ENCODE measurements at regions not wholly inside any gene's neighbourhood (a gene's known extent, or its start where the extent isn't known, plus 50 kb on each side); places are given as distances from the start of the nearest gene placed in this dataset.

DNA sequence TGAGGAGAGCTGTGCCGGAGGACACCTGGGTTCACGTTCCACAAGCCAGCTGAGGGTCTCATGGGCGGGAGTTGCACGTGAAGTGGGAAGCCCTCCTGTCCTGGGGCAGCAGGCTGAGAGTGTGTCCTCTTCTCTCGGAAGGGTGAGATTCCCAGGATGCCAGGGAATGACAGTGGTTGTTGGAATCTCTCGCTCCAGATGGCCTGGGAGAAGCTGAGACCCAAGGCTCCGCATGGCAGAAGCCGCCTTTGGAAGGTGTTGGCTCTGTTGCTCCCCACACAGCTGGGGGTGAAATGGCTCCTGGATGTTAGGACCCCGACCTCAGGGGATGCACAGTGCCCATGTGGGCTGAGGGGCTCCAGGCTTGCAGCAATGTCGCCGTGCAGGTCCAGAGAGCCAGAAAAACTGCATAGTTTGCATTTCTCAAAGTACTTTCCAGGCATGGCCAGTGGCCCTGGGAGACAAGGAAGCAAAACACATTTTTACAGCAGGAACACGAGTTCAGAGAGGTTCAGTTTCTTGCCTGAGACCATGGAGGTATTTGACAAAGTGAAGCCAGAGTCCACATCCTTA is 153.4 kb downstream of the TMEM18 start:
- TF ChIP-seq, protein P1, sequence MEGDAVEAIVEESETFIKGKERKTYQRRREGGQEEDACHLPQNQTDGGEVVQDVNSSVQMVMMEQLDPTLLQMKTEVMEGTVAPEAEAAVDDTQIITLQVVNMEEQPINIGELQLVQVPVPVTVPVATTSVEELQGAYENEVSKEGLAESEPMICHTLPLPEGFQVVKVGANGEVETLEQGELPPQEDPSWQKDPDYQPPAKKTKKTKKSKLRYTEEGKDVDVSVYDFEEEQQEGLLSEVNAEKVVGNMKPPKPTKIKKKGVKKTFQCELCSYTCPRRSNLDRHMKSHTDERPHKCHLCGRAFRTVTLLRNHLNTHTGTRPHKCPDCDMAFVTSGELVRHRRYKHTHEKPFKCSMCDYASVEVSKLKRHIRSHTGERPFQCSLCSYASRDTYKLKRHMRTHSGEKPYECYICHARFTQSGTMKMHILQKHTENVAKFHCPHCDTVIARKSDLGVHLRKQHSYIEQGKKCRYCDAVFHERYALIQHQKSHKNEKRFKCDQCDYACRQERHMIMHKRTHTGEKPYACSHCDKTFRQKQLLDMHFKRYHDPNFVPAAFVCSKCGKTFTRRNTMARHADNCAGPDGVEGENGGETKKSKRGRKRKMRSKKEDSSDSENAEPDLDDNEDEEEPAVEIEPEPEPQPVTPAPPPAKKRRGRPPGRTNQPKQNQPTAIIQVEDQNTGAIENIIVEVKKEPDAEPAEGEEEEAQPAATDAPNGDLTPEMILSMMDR (conservative IDR thresholded peaks at IDR 0.05; ENCODE audit: low read depth, low read length) = no peak
- Histone ChIP-seq H3K79me2 (ENCODE audit: insufficient read depth, low read depth) (no peaks in the 10 kb centered on the region), H4K20me1 (ENCODE audit: insufficient read depth) (no peaks in the 10 kb centered on the region), H3K27ac (no peak overlapping the region), H3K9ac (no peak overlapping the region), H3K4me3 (IDR thresholded peaks at IDR 0.05; ENCODE audit: insufficient read depth, low read depth, low read length) (no peak overlapping the region), H3K27me3 (ENCODE audit: insufficient read depth, low read depth) (no peaks in the 10 kb centered on the region), H3K4me1 (ENCODE audit: low read depth, poor library complexity, severe bottlenecking) (no peaks in the 10 kb centered on the region), H3K4me2 (no peak overlapping the region), H3K36me3 (ENCODE audit: insufficient read depth) (no peaks in the 10 kb centered on the region), H2AFZ (ENCODE audit: low read depth) (no peak overlapping the region)

DNA sequence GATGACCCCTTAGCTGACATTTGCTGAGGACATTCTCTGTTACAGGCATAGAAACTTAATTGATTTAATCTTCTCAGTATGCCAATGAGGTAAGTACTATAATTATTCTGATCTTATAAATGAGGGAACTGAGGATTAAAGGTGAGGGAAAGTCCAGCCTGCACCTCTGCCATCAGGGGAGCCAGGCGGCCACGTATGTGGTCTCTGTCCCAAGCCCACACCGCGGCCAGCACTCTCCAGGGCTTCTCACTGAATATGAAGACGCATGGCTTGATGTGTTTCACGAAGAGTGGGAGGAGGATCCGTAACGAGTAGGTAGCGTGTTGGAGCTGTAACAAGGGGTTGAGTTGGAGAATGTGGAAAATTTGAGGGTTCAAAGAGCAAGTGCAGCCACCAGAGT is 154.4 kb downstream of the TMEM18 start:
- H3K4me3 ChIP-seq (IDR thresholded peaks at IDR 0.05; ENCODE audit: insufficient read depth, low read depth, low read length) = no peak overlapping the region
- H3K27me3 ChIP-seq (ENCODE audit: insufficient read depth, low read depth) = no peaks in the 10 kb centered on the region

DNA sequence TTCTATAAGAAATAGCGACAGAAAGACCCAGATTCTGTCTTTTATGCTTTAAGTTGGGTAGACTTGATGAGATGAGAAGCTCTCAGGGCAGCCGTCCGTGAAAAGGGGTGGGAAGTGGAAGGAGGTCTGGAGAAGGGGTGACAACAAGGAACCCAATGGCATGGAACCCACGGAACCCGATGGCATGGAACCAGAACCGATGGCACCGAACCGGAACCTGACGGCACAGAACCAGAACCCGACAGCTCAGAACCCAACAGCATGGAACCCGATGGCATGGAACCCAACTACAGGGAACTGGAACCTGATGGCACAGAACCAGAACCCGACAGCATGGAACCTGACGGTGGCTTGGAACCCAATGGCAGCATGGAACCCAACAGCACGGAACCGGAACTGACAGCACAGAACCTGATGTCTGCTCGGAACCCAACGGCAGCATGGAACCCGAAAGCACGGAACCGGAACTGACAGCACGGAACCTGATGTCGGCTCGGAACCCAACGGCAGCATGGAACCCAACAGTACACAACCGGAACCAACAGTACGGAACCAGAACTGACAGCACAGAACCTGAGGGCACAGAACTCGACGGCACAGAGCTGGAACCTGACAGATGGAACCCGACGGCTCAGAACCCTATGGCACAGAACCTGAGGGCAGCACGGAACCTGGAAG is 155.2 kb downstream of the TMEM18 start:
- Histone ChIP-seq H3K9ac (no peak overlapping the region), H3K4me1 (ENCODE audit: low read depth, poor library complexity, severe bottlenecking) (no peaks in the 10 kb centered on the region), H3K36me3 (ENCODE audit: insufficient read depth) (no peaks in the 10 kb centered on the region), H3K4me3 (IDR thresholded peaks at IDR 0.05; ENCODE audit: insufficient read depth, low read depth, low read length) (no peak overlapping the region), H4K20me1 (ENCODE audit: insufficient read depth) (no peaks in the 10 kb centered on the region), H2AFZ (ENCODE audit: low read depth) (no peak overlapping the region), H3K27me3 (ENCODE audit: insufficient read depth, low read depth) (no peaks in the 10 kb centered on the region), H3K27ac (no peak overlapping the region), H3K79me2 (ENCODE audit: insufficient read depth, low read depth) (no peaks in the 10 kb centered on the region), H3K4me2 (no peak overlapping the region)
- TF ChIP-seq, protein P1 (conservative IDR thresholded peaks at IDR 0.05; ENCODE audit: low read depth, low read length) = no peak

More for the DNA sequence above, 154.4 kb downstream of the TMEM18 start:
- no peaks in the 10 kb centered on the region for H3K36me3 ChIP-seq (ENCODE audit: insufficient read depth)
- H4K20me1 ChIP-seq (ENCODE audit: insufficient read depth) = no peaks in the 10 kb centered on the region
- no peak overlapping the region for H3K9ac ChIP-seq
- H2AFZ ChIP-seq (ENCODE audit: low read depth) = no peak overlapping the region
- no peak overlapping the region for H3K27ac ChIP-seq
- H3K4me1 ChIP-seq (ENCODE audit: low read depth, poor library complexity, severe bottlenecking) = no peaks in the 10 kb centered on the region
- TF ChIP-seq, protein P1 (conservative IDR thresholded peaks at IDR 0.05; ENCODE audit: low read depth, low read length) = no peak
- H3K79me2 ChIP-seq (ENCODE audit: insufficient read depth, low read depth) = no peaks in the 10 kb centered on the region
- no peak overlapping the region for H3K4me2 ChIP-seq

GRCh38 chr2:520663-521340 is 156.4 kb downstream of the TMEM18 start:
- H3K4me3 ChIP-seq (IDR thresholded peaks at IDR 0.05; ENCODE audit: insufficient read depth, low read depth, low read length) = no peak overlapping the region
- TF ChIP-seq, protein P1 (conservative IDR thresholded peaks at IDR 0.05; ENCODE audit: low read depth, low read length) = no peak
- H3K4me1 ChIP-seq (ENCODE audit: low read depth, poor library complexity, severe bottlenecking) = no peaks in the 10 kb centered on the region
- H3K4me2 ChIP-seq = no peak overlapping the region
- no peaks in the 10 kb centered on the region for H3K79me2 ChIP-seq (ENCODE audit: insufficient read depth, low read depth)
- no peaks in the 10 kb centered on the region for H4K20me1 ChIP-seq (ENCODE audit: insufficient read depth)
- no peaks in the 10 kb centered on the region for H3K27me3 ChIP-seq (ENCODE audit: insufficient read depth, low read depth)
- no peak overlapping the region for H3K9ac ChIP-seq
- no peak overlapping the region for H2AFZ ChIP-seq (ENCODE audit: low read depth)
- H3K27ac ChIP-seq = no peak overlapping the region
- H3K36me3 ChIP-seq (ENCODE audit: insufficient read depth) = no peaks in the 10 kb centered on the region
